ENCODE measurements at regions not wholly inside any gene's neighbourhood (a gene's known extent, or its start where the extent isn't known, plus 50 kb on each side); places are given as distances from the start of the nearest gene placed in this dataset.

GRCh38 chr3:168870892-168871291, 775.2 kb upstream of the GOLIM4 start:
- Histone ChIP-seq H3K4me3 (ENCODE audit: low read length) (no peak overlapping the region), H4K20me1 (ENCODE audit: insufficient read depth) (no peaks in the 10 kb centered on the region), H3K36me3 (ENCODE audit: insufficient read depth, low read length) (no peaks in the 10 kb centered on the region), H2AFZ (ENCODE audit: low read depth, low read length) (no peak overlapping the region), H3K9me2 (ENCODE audit: insufficient read depth, low read length) (no peaks in the 10 kb centered on the region), H3K79me2 (replicated peaks; ENCODE audit: insufficient read depth, low read length) (no peaks in the 10 kb centered on the region), H3K9me3 (ENCODE audit: low read length) (no peaks in the 10 kb centered on the region), H3K9ac (ENCODE audit: low read length) (no peak overlapping the region), H3F3A (ENCODE audit: insufficient read depth, low read length, poor library complexity, severe bottlenecking) (no peaks in the 10 kb centered on the region), H3K4me2 (ENCODE audit: low read length) (no peak overlapping the region), H3K27ac (ENCODE audit: low read length) (no peak overlapping the region), H3K27me3 (ENCODE audit: insufficient read depth, low read depth, low read length) (no peaks in the 10 kb centered on the region)
- TF ChIP-seq, protein P1, sequence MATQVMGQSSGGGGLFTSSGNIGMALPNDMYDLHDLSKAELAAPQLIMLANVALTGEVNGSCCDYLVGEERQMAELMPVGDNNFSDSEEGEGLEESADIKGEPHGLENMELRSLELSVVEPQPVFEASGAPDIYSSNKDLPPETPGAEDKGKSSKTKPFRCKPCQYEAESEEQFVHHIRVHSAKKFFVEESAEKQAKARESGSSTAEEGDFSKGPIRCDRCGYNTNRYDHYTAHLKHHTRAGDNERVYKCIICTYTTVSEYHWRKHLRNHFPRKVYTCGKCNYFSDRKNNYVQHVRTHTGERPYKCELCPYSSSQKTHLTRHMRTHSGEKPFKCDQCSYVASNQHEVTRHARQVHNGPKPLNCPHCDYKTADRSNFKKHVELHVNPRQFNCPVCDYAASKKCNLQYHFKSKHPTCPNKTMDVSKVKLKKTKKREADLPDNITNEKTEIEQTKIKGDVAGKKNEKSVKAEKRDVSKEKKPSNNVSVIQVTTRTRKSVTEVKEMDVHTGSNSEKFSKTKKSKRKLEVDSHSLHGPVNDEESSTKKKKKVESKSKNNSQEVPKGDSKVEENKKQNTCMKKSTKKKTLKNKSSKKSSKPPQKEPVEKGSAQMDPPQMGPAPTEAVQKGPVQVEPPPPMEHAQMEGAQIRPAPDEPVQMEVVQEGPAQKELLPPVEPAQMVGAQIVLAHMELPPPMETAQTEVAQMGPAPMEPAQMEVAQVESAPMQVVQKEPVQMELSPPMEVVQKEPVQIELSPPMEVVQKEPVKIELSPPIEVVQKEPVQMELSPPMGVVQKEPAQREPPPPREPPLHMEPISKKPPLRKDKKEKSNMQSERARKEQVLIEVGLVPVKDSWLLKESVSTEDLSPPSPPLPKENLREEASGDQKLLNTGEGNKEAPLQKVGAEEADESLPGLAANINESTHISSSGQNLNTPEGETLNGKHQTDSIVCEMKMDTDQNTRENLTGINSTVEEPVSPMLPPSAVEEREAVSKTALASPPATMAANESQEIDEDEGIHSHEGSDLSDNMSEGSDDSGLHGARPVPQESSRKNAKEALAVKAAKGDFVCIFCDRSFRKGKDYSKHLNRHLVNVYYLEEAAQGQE (IDR thresholded peaks at IDR 0.05; ENCODE audit: borderline replicate concordance): no peak
- TF ChIP-seq RAD21 (conservative IDR thresholded peaks at IDR 0.05) (no peak), TAF1 (IDR thresholded peaks at IDR 0.05; ENCODE audit: low read depth) (no peak)

- Histone ChIP-seq H3K4me2 (ENCODE audit: low read length) (no peak overlapping the region), H3K9ac (ENCODE audit: low read length) (no peak overlapping the region), H4K20me1 (ENCODE audit: insufficient read depth) (no peaks in the 10 kb centered on the region), H3K9me2 (ENCODE audit: insufficient read depth, low read length) (no peaks in the 10 kb centered on the region), H3K4me3 (ENCODE audit: low read length) (no peak overlapping the region), H3K27ac (ENCODE audit: low read length) (no peak overlapping the region), H2AFZ (ENCODE audit: low read depth, low read length) (no peak overlapping the region), H3K36me3 (ENCODE audit: insufficient read depth, low read length) (no peaks in the 10 kb centered on the region), H3K9me3 (ENCODE audit: low read length) (no peaks in the 10 kb centered on the region), H3F3A (ENCODE audit: insufficient read depth, low read length, poor library complexity, severe bottlenecking) (no peaks in the 10 kb centered on the region), H3K27me3 (ENCODE audit: insufficient read depth, low read depth, low read length) (no peaks in the 10 kb centered on the region), H3K79me2 (replicated peaks; ENCODE audit: insufficient read depth, low read length) (no peaks in the 10 kb centered on the region)
- no peak for TF ChIP-seq TAF1 (IDR thresholded peaks at IDR 0.05; ENCODE audit: low read depth)
- TF ChIP-seq MXI1 (conservative IDR thresholded peaks at IDR 0.05; ENCODE audit: poor library complexity, severe bottlenecking): no peak
- TF ChIP-seq, protein P1 (IDR thresholded peaks at IDR 0.05; ENCODE audit: borderline replicate concordance): no peak
- TF ChIP-seq EP300 (conservative IDR thresholded peaks at IDR 0.05; ENCODE audit: poor library complexity, severe bottlenecking): no peak
- TF ChIP-seq CTCF (IDR thresholded peaks at IDR 0.05; ENCODE audit: poor library complexity, severe bottlenecking): peak; percentile 71
- no peak for TF ChIP-seq POLR2AphosphoS5 (IDR thresholded peaks at IDR 0.05)
- peak; percentile 72 for TF ChIP-seq RAD21 (conservative IDR thresholded peaks at IDR 0.05)
- TF ChIP-seq SMC3 (conservative IDR thresholded peaks at IDR 0.05; ENCODE audit: poor library complexity): peak; percentile 78
- no peak for TF ChIP-seq EZH2 (IDR thresholded peaks at IDR 0.05; ENCODE audit: borderline replicate concordance, insufficient read depth, low read length, poor library complexity, severe bottlenecking)
Measured at GRCh38 chr3:168865022-168865551, 769.4 kb upstream of the GOLIM4 start.
